ENCODE measurements at regions not wholly inside any gene's neighbourhood (a gene's known extent, or its start where the extent isn't known, plus 50 kb on each side); places are given as distances from the start of the nearest gene placed in this dataset.
"Not testable (repeated sequence)": the region's sequence is repeated elsewhere in the genome, so short reads cannot be mapped to it uniquely, and the experiment has no call there.

- DNase-seq, result no peak
- Histone ChIP-seq H3K9me3 (no peaks in the 10 kb centered on the region; the same call in 1 of the 2 replicates), H3K4me3 (ENCODE audit: low read depth, low read length) (no peak overlapping the region), H3K36me3 (no peaks in the 10 kb centered on the region), H3K27me3 (no peaks in the 10 kb centered on the region), H3K4me1 (no peaks in the 10 kb centered on the region)
- no peak for TF ChIP-seq CTCF (IDR thresholded peaks at IDR 0.05; ENCODE audit: low read depth, low read length)
These were observed 291.8 kb downstream of the KCTD12 start for GRCh38 chr13:76594435-76594834.

GRCh38 chr13:76586842-76587241 lies 299.4 kb downstream of the KCTD12 start:
- no peaks in the 10 kb centered on the region for H3K36me3 ChIP-seq
- H3K27me3 ChIP-seq, result no peaks in the 10 kb centered on the region
- no peaks in the 10 kb centered on the region for H3K4me1 ChIP-seq
- DNase-seq, result no peak
- H3K4me3 ChIP-seq (ENCODE audit: low read depth, low read length), result no peak overlapping the region
- no peak for TF ChIP-seq CTCF (IDR thresholded peaks at IDR 0.05; ENCODE audit: low read depth, low read length)
- no peaks in the 10 kb centered on the region for H3K9me3 ChIP-seq

GRCh38 chr13:76579701-76580100 lies 306.5 kb downstream of the KCTD12 start:
- Histone ChIP-seq H3K4me3 (ENCODE audit: low read depth, low read length) (no peak overlapping the region), H3K9me3 (no peaks in the 10 kb centered on the region), H3K27me3 (no peaks in the 10 kb centered on the region), H3K36me3 (no peaks in the 10 kb centered on the region), H3K4me1 (no peaks in the 10 kb centered on the region)
- no peak for DNase-seq
- TF ChIP-seq CTCF (IDR thresholded peaks at IDR 0.05; ENCODE audit: low read depth, low read length), result no peak

- not testable (repeated sequence) for H3K4me1 ChIP-seq; DNase-seq; H3K9me3 ChIP-seq; H3K27me3 ChIP-seq; H3K36me3 ChIP-seq; H3K4me3 ChIP-seq (ENCODE audit: low read depth, low read length)
These were observed 310.6 kb downstream of the KCTD12 start for GRCh38 chr13:76575634-76576033.

- no peak overlapping the region for H3K4me3 ChIP-seq (ENCODE audit: low read depth, low read length)
- no peak for TF ChIP-seq CTCF (IDR thresholded peaks at IDR 0.05; ENCODE audit: low read depth, low read length)
These were observed 315.7 kb downstream of the KCTD12 start for GRCh38 chr13:76570510-76570971.

GRCh38 chr13:76556627-76557026 lies 329.6 kb downstream of the KCTD12 start:
- DNase-seq, result no peak
- no peaks in the 10 kb centered on the region for H3K36me3 ChIP-seq
- no peaks in the 10 kb centered on the region for H3K9me3 ChIP-seq
- H3K4me3 ChIP-seq (ENCODE audit: low read depth, low read length), result no peak overlapping the region
- no peak for TF ChIP-seq CTCF (IDR thresholded peaks at IDR 0.05; ENCODE audit: low read depth, low read length)
- H3K4me1 ChIP-seq, result no peaks in the 10 kb centered on the region
- no peaks in the 10 kb centered on the region for H3K27me3 ChIP-seq

More at GRCh38 chr13:76570510-76570971, 315.7 kb downstream of the KCTD12 start:
- H3K4me1 ChIP-seq, result no peaks in the 10 kb centered on the region
- no peaks in the 10 kb centered on the region for H3K27me3 ChIP-seq
- no peaks in the 10 kb centered on the region for H3K9me3 ChIP-seq
- DNase-seq, result no peak
- no peaks in the 10 kb centered on the region for H3K36me3 ChIP-seq

GRCh38 chr13:76552807-76553206 lies 333.4 kb downstream of the KCTD12 start:
- H3K4me1 ChIP-seq, result no peaks in the 10 kb centered on the region
- DNase-seq, result no peak
- no peak overlapping the region for H3K4me3 ChIP-seq (ENCODE audit: low read depth, low read length)
- H3K9me3 ChIP-seq, result no peaks in the 10 kb centered on the region
- no peaks in the 10 kb centered on the region for H3K36me3 ChIP-seq
- no peak for TF ChIP-seq CTCF (IDR thresholded peaks at IDR 0.05; ENCODE audit: low read depth, low read length)
- no peaks in the 10 kb centered on the region for H3K27me3 ChIP-seq
